LNCaP clone FGC (cell line): ENCODE measurements at regions not wholly inside any gene's neighbourhood (a gene's known extent, or its start where the extent isn't known, plus 50 kb on each side); places are given as distances from the start of the nearest gene placed in this dataset.

ENCODE experiments used
- DNase-seq: peaks from one replicate; pipeline ENCODE4 v3.0.0-alpha.2; 2011; ENCODE audit warnings: low read depth
- H3K4me3 ChIP-seq: 2 replicates; pipeline ENCODE4 v1.5.1; 2011; ENCODE audit warnings: mild to moderate bottlenecking, low read depth, low read length, control low read depth
- CTCF ChIP-seq: IDR thresholded peaks from 2 replicates; pipeline ENCODE4 v1.5.1; 2012; ENCODE audit warnings: mild to moderate bottlenecking; ENCODE audit not compliant: control insufficient read depth, insufficient read depth; ENCODE audit errors: extremely low read depth

GRCh38 chr11:11095831-11096723 lies 238.2 kb upstream of the ZBED5 start:
- no peak overlapping the region for H3K4me3 ChIP-seq
- no peak for TF ChIP-seq CTCF
- DNase-seq = no peak

- no peak overlapping the region for H3K4me3 ChIP-seq
- no peak for DNase-seq
- no peak for TF ChIP-seq CTCF
Measured at GRCh38 chr11:11090495-11090894, 232.6 kb upstream of the ZBED5 start.

GRCh38 chr11:11089805-11090204 lies 232.0 kb upstream of the ZBED5 start:
- H3K4me3 ChIP-seq = no peak overlapping the region
- no peak for DNase-seq
- no peak for TF ChIP-seq CTCF

- H3K4me3 ChIP-seq = no peak overlapping the region
- TF ChIP-seq CTCF = no peak
- DNase-seq = no peak
Measured at GRCh38 chr11:11086979-11087378, 229.1 kb upstream of the ZBED5 start.

- DNase-seq = no peak
- TF ChIP-seq CTCF = no peak
- H3K4me3 ChIP-seq = no peak overlapping the region
Measured at GRCh38 chr11:11085580-11085979, 227.7 kb upstream of the ZBED5 start.

- TF ChIP-seq CTCF = no peak
- no peak overlapping the region for H3K4me3 ChIP-seq
- DNase-seq = no peak
Measured at GRCh38 chr11:11084337-11084736, 226.5 kb upstream of the ZBED5 start.

- no peak for TF ChIP-seq CTCF
- H3K4me3 ChIP-seq = no peak overlapping the region
- no peak for DNase-seq
Measured at GRCh38 chr11:11083441-11083840, 225.6 kb upstream of the ZBED5 start.
